GM12878 (cell line): ENCODE measurements at regions not wholly inside any gene's neighbourhood (a gene's known extent, or its start where the extent isn't known, plus 50 kb on each side); places are given as distances from the start of the nearest gene placed in this dataset.

Experiments used
- ATAC-seq: fragments of 200-7000 bp; cut with Tn5 transposase; 3 replicates; pipeline ENCODE4 v1.9.1; 2020; ENCODE audit warnings: mild to moderate bottlenecking, moderate library complexity
- BruUV-seq: library from RNA; stranded (reverse); fragments of 400-500 nt; replicated peaks from 2 replicates; lab custom pipeline; 2021; lab: Mats Ljungman, UMichigan
- CTCF ChIA-PET: fragments of 300-600 bp; sonication (Branson Sonifier 250); formaldehyde crosslinking; extraction: SDS; loops from one replicate; lab custom pipeline; 2021; ENCODE audit warnings: inconsistent platforms; lab: Yijun Ruan, JAX
- POLR2A ChIA-PET: fragments of 350-600 bp; formaldehyde crosslinking; extraction: SDS; loops from one replicate; lab custom pipeline; 2021; ENCODE audit warnings: inconsistent platforms; lab: Charles Lee
- RAD21 ChIA-PET: fragments of 300-600 bp; sonication (Branson Sonifier 250); formaldehyde crosslinking; loops from one replicate; lab custom pipeline; 2023; ENCODE audit warnings: antibody characterized with exemption; ENCODE audit not compliant: unreplicated experiment; lab: Charles Lee
- SMC1A ChIA-PET: fragments of 300-600 bp; sonication (Branson Sonifier 250); formaldehyde crosslinking; loops from one replicate; lab custom pipeline; 2023; ENCODE audit not compliant: unreplicated experiment, uncharacterized antibody; lab: Charles Lee
- DNase-seq: peaks from one replicate; pipeline ENCODE4 v3.0.0-alpha.2; 2011; ENCODE audit warnings: low read depth, low spot score
- FAIRE-seq: peaks from 3 replicates; lab custom pipeline; 2011; peaks lifted over from hg19 to GRCh38; lab: Jason Lieb, UNC
- H2AFZ ChIP-seq: 2 replicates; pipeline ENCODE4 v1.6.0; 2011; ENCODE audit warnings: low read depth, low read length, control low read depth; ENCODE audit not compliant: control insufficient read depth
- H3K27ac ChIP-seq: 2 replicates; pipeline ENCODE4 v1.5.1; 2011; ENCODE audit warnings: control low read depth; ENCODE audit not compliant: control insufficient read depth, insufficient read depth
- H3K27me3 ChIP-seq, 2 experiments: replicated peaks in 1 of 2; 2 replicates each; pipeline versions ENCODE4 v1.6.0 to v1.6.1; 2011; ENCODE audit warnings: low read length in 1 of 2; ENCODE audit not compliant: control insufficient read depth in 2 of 2, insufficient read depth in 2 of 2
- H3K36me3 ChIP-seq, 2 experiments: 2 replicates each; pipeline ENCODE4 v1.5.1; 2011; ENCODE audit warnings: low read length in 1 of 2; ENCODE audit not compliant: control insufficient read depth in 2 of 2, insufficient read depth in 2 of 2
- H3K4me1 ChIP-seq: 2 replicates; pipeline ENCODE4 v1.6.1; 2011; ENCODE audit warnings: mild to moderate bottlenecking, low read length, moderate library complexity, mixed read lengths; ENCODE audit not compliant: control insufficient read depth, insufficient read depth
- H3K4me2 ChIP-seq: 2 replicates; pipeline ENCODE4 v1.6.0; 2011; ENCODE audit warnings: control low read depth; ENCODE audit not compliant: control insufficient read depth, insufficient read depth
- H3K4me3 ChIP-seq: fragments of 200-600 bp; sonication (generic); 2 replicates; pipeline ENCODE4 v1.5.1; 2016
- H3K79me2 ChIP-seq: 2 replicates; pipeline ENCODE4 v1.6.0; 2011; ENCODE audit warnings: low read length; ENCODE audit not compliant: control insufficient read depth, insufficient read depth
- H3K9ac ChIP-seq: 2 replicates; pipeline ENCODE4 v1.8.0; 2011; ENCODE audit warnings: low read length, control low read depth, mixed read lengths; ENCODE audit not compliant: control insufficient read depth, insufficient read depth
- H3K9me3 ChIP-seq: replicated peaks from 3 replicates; pipeline ENCODE4 v1.5.1; 2011; ENCODE audit warnings: mild to moderate bottlenecking, low read length; ENCODE audit not compliant: control insufficient read depth, insufficient read depth
- H4K20me1 ChIP-seq: 2 replicates; pipeline ENCODE4 v1.6.0; 2011; ENCODE audit not compliant: control insufficient read depth, insufficient read depth
- CBX3 ChIP-seq: fragments of 200-600 bp; sonication (generic); IDR thresholded peaks from 2 replicates; pipeline ENCODE4 v1.6.1; 2016; ENCODE audit warnings: low read depth, borderline replicate concordance
- FOXM1 ChIP-seq: IDR thresholded peaks from 2 replicates; pipeline ENCODE4 v1.6.1; 2012; ENCODE audit warnings: low read depth, mild to moderate bottlenecking, inconsistent platforms, low read length, moderate library complexity
- RB1 ChIP-seq: fragments of 450-650 bp; formaldehyde crosslinking; IDR thresholded peaks from 2 replicates; pipeline ENCODE4 v1.6.1; 2017; ENCODE audit warnings: mild to moderate bottlenecking, borderline replicate concordance
- SMAD1 ChIP-seq: fragments of 450-650 bp; IDR thresholded peaks from 2 replicates; pipeline ENCODE4 v1.6.1; 2018; ENCODE audit warnings: mild to moderate bottlenecking, low read depth; ENCODE audit not compliant: partially characterized antibody
- TARDBP ChIP-seq: IDR thresholded peaks from 2 replicates; pipeline ENCODE4 v1.6.1; 2016; ENCODE audit warnings: borderline replicate concordance
- WGBS: methylation state at CpG from one replicate; pipeline ENCODE4 v1.1.6; 2016; ENCODE audit warnings: low lambda C conversion rate; ENCODE audit not compliant: insufficient replicate concordance, insufficient coverage; ENCODE audit errors: missing lambda C conversion rate; 5-methylcytosine and 5-hydroxymethylcytosine counted together
- in situ Hi-C: fragments of 300-500 bp; cut with MboI; formaldehyde crosslinking; loops from 9 replicates; pipeline ENCODE4 v1.14.3; 2018; ENCODE audit warnings: mixed read lengths
- intact Hi-C: fragments of 100-400 bp; cut with micrococcal nuclease; formaldehyde crosslinking; loops from one replicate; pipeline ENCODE4 v1.14.2; 2022; ENCODE audit not compliant: unreplicated experiment
- TF ChIP-seq, protein P1 (sequence below): fragments of 450-650 bp; formaldehyde crosslinking; IDR thresholded peaks from 2 replicates; pipeline ENCODE4 v1.5.0; 2022; ENCODE audit warnings: mild to moderate bottlenecking, missing genetic modification characterization
- TF ChIP-seq, protein P2 (sequence below): fragments of 450-650 bp; IDR thresholded peaks from 2 replicates; pipeline ENCODE4 v1.6.1; 2017; ENCODE audit warnings: mild to moderate bottlenecking, moderate library complexity

DNA sequence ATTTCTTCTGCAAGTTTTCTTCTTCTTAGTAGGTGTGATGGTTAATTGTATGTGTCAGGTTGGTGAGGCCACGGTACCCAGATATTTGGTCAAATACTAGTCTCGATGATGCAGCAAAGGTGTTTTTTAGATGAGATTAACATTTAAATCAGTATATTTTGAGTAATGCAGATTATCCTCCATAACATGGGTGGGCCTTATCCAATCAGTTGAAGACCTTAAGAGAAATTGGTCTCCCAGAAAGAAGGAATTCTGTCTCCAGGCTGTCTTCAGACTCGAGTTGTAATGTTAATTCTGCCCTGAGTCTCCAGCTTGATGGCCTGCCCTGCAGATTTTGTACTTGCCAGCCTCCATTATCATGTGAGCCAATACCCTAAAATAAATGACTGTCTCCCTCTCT is 122.5 kb upstream of the TSPAN5 start:
- TF ChIP-seq FOXM1: no peak
- TF ChIP-seq, protein P1, sequence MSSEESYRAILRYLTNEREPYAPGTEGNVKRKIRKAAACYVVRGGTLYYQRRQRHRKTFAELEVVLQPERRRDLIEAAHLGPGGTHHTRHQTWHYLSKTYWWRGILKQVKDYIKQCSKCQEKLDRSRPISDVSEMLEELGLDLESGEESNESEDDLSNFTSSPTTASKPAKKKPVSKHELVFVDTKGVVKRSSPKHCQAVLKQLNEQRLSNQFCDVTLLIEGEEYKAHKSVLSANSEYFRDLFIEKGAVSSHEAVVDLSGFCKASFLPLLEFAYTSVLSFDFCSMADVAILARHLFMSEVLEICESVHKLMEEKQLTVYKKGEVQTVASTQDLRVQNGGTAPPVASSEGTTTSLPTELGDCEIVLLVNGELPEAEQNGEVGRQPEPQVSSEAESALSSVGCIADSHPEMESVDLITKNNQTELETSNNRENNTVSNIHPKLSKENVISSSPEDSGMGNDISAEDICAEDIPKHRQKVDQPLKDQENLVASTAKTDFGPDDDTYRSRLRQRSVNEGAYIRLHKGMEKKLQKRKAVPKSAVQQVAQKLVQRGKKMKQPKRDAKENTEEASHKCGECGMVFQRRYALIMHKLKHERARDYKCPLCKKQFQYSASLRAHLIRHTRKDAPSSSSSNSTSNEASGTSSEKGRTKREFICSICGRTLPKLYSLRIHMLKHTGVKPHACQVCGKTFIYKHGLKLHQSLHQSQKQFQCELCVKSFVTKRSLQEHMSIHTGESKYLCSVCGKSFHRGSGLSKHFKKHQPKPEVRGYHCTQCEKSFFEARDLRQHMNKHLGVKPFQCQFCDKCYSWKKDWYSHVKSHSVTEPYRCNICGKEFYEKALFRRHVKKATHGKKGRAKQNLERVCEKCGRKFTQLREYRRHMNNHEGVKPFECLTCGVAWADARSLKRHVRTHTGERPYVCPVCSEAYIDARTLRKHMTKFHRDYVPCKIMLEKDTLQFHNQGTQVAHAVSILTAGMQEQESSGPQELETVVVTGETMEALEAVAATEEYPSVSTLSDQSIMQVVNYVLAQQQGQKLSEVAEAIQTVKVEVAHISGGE (CRISPR knock-in tag): no peak
- TF ChIP-seq SMAD1: no peak
- TF ChIP-seq RB1: no peak
- TF ChIP-seq TARDBP: no peak
- no peak for TF ChIP-seq CBX3
- TF ChIP-seq, protein P2, sequence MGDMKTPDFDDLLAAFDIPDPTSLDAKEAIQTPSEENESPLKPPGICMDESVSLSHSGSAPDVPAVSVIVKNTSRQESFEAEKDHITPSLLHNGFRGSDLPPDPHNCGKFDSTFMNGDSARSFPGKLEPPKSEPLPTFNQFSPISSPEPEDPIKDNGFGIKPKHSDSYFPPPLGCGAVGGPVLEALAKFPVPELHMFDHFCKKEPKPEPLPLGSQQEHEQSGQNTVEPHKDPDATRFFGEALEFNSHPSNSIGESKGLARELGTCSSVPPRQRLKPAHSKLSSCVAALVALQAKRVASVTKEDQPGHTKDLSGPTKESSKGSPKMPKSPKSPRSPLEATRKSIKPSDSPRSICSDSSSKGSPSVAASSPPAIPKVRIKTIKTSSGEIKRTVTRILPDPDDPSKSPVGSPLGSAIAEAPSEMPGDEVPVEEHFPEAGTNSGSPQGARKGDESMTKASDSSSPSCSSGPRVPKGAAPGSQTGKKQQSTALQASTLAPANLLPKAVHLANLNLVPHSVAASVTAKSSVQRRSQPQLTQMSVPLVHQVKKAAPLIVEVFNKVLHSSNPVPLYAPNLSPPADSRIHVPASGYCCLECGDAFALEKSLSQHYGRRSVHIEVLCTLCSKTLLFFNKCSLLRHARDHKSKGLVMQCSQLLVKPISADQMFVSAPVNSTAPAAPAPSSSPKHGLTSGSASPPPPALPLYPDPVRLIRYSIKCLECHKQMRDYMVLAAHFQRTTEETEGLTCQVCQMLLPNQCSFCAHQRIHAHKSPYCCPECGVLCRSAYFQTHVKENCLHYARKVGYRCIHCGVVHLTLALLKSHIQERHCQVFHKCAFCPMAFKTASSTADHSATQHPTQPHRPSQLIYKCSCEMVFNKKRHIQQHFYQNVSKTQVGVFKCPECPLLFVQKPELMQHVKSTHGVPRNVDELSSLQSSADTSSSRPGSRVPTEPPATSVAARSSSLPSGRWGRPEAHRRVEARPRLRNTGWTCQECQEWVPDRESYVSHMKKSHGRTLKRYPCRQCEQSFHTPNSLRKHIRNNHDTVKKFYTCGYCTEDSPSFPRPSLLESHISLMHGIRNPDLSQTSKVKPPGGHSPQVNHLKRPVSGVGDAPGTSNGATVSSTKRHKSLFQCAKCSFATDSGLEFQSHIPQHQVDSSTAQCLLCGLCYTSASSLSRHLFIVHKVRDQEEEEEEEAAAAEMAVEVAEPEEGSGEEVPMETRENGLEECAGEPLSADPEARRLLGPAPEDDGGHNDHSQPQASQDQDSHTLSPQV: no peak
- SMC1A ChIA-PET: no interaction called here
- no peak for FAIRE-seq
- no peak for DNase-seq
- H3K9me3 ChIP-seq: no peaks in the 10 kb centered on the region
- in situ Hi-C loops: no loop called here
- H3K36me3 ChIP-seq: no peaks in the 10 kb centered on the region
- 7% methylated on average over 3 of the region's 3 CpGs for WGBS
- intact Hi-C loops: no loop called here
- no peak overlapping the region for H3K4me3 ChIP-seq
- CTCF ChIA-PET: no interaction called here
- no peaks in the 10 kb centered on the region; a peak in 1 of 4 replicates for H3K27me3 ChIP-seq
- no peaks in the 10 kb centered on the region for H3K79me2 ChIP-seq
- H3K4me2 ChIP-seq: no peak overlapping the region
- POLR2A ChIA-PET: no interaction called here
- H2AFZ ChIP-seq: no peak overlapping the region
- no TSS peak for BruUV-seq
- RAD21 ChIA-PET: no interaction called here
- H4K20me1 ChIP-seq: no peaks in the 10 kb centered on the region
- no peak overlapping the region for H3K9ac ChIP-seq
- no peak for ATAC-seq
- H3K27ac ChIP-seq: no peak overlapping the region
- H3K4me1 ChIP-seq: no peaks in the 10 kb centered on the region
